C4-2B (cell line): ENCODE measurements at regions not wholly inside any gene's neighbourhood (a gene's known extent, or its start where the extent isn't known, plus 50 kb on each side); places are given as distances from the start of the nearest gene placed in this dataset.

ENCODE experiments used
- H3K27ac ChIP-seq: fragments of 450-650 bp; 2 replicates; pipeline ENCODE4 v1.5.1; 2017
- CTCF ChIP-seq: fragments of 450-650 bp; conservative IDR thresholded peaks from 2 replicates; pipeline ENCODE4 v1.5.1; 2017; ENCODE audit warnings: mild to moderate bottlenecking
- ZFX ChIP-seq: fragments of 450-650 bp; IDR thresholded peaks from 2 replicates; pipeline ENCODE4 v1.6.1; 2017

GRCh38 chr6:141123497-141123896 lies 1009.2 kb upstream of the GJE1 start:
- TF ChIP-seq CTCF (no peak), ZFX (no peak)
- no peak overlapping the region for H3K27ac ChIP-seq

- H3K27ac ChIP-seq: no peak overlapping the region
These were observed 1009.7 kb upstream of the GJE1 start for GRCh38 chr6:141123049-141123448.

GRCh38 chr6:141118991-141119390 lies 1013.7 kb upstream of the GJE1 start:
- no peak overlapping the region for H3K27ac ChIP-seq
- TF ChIP-seq ZFX (no peak), CTCF (no peak)

More at GRCh38 chr6:141123049-141123448, 1009.7 kb upstream of the GJE1 start:
- TF ChIP-seq CTCF (no peak), ZFX (no peak)

- H3K27ac ChIP-seq: no peak overlapping the region
- TF ChIP-seq ZFX (no peak), CTCF (no peak)
These were observed 1014.9 kb upstream of the GJE1 start for GRCh38 chr6:141117874-141118273.

GRCh38 chr6:141110481-141110880 lies 1022.2 kb upstream of the GJE1 start:
- no peak overlapping the region for H3K27ac ChIP-seq
- TF ChIP-seq ZFX (no peak), CTCF (no peak)

- TF ChIP-seq ZFX: no peak
- TF ChIP-seq CTCF: no peak
- no peak overlapping the region for H3K27ac ChIP-seq
These were observed 1025.0 kb upstream of the GJE1 start for GRCh38 chr6:141107591-141108160.

GRCh38 chr6:141105481-141105880 lies 1027.2 kb upstream of the GJE1 start:
- no peak overlapping the region for H3K27ac ChIP-seq
- TF ChIP-seq CTCF: no peak
- TF ChIP-seq ZFX: no peak
